SK-N-SH (cell line): ENCODE measurements at regions not wholly inside any gene's neighbourhood (a gene's known extent, or its start where the extent isn't known, plus 50 kb on each side); places are given as distances from the start of the nearest gene placed in this dataset.

Experiments used
- CTCF ChIA-PET: fragments of 300-600, 350-600 bp; formaldehyde crosslinking; extraction: SDS; loops from one replicate; lab custom pipeline; 2021; lab: Yijun Ruan, JAX
- POLR2A ChIA-PET: fragments of 350-600 bp; sonication (Branson Sonifier 250); formaldehyde crosslinking; extraction: SDS; loops from one replicate; lab custom pipeline; 2020; ENCODE audit warnings: antibody characterized with exemption, inconsistent platforms; lab: Yijun Ruan, JAX
- DNase-seq: peaks from one replicate; pipeline ENCODE4 v3.0.0; 2012
- H2AFZ ChIP-seq: fragments of 200-600 bp; sonication (generic); 2 replicates; pipeline ENCODE4 v1.8.1; 2016; ENCODE audit warnings: antibody characterized with exemption, mild to moderate bottlenecking, low read depth
- H3F3A ChIP-seq: fragments of 200-600 bp; sonication (generic); replicated peaks from 2 replicates; pipeline ENCODE3; 2016; ENCODE audit warnings: antibody characterized with exemption, mild to moderate bottlenecking; ENCODE audit not compliant: insufficient read depth
- H3K27ac ChIP-seq, 2 experiments: fragments of 200-500 bp in 1 of 2; fragments of 200-600 bp in 1 of 2; sonication (Bioruptor generic) in 1 of 2; sonication (generic), shearing (Covaris generic) in 1 of 2; 2 replicates each; pipeline versions ENCODE4 v1.5.1 to v1.6.1; 2014 to 2016; ENCODE audit warnings: low read depth in 2 of 2, inconsistent platforms in 1 of 2, low read length in 1 of 2, mild to moderate bottlenecking in 1 of 2, mixed read lengths in 1 of 2
- H3K27me3 ChIP-seq: fragments of 200-600 bp; sonication (generic), shearing (Covaris generic); 2 replicates; pipeline ENCODE4 v1.6.1; 2016; ENCODE audit warnings: mixed run types; ENCODE audit not compliant: insufficient read depth
- H3K36me3 ChIP-seq, 2 experiments: fragments of 200-500 bp in 1 of 2; fragments of 200-600 bp in 1 of 2; sonication (Bioruptor generic) in 1 of 2; sonication (generic) in 1 of 2; replicated peaks in 1 of 2; 2 replicates each; pipeline versions ENCODE3 to v1.5.1; 2014 to 2016; ENCODE audit warnings: low read length in 1 of 2, mild to moderate bottlenecking in 1 of 2; ENCODE audit not compliant: insufficient read depth in 2 of 2, control insufficient read depth in 1 of 2
- H3K4me1 ChIP-seq, 2 experiments: fragments of 200-500 bp in 1 of 2; fragments of 200-600 bp in 1 of 2; sonication (Bioruptor generic) in 1 of 2; sonication (generic), shearing (Covaris generic) in 1 of 2; 2 replicates each; pipeline versions ENCODE4 v1.5.1 to v1.6.1; 2014 to 2016; ENCODE audit warnings: low read depth in 1 of 2, low read length in 1 of 2, mixed run types in 1 of 2; ENCODE audit not compliant: insufficient read depth in 2 of 2, control insufficient read depth in 1 of 2
- H3K4me2 ChIP-seq: fragments of 200-600 bp; sonication (generic), shearing (Covaris generic); 2 replicates; pipeline ENCODE4 v1.6.1; 2017; ENCODE audit warnings: mixed run types
- H3K4me3 ChIP-seq, 2 experiments: fragments of 200-500 bp in 1 of 2; fragments of 200-600 bp in 1 of 2; sonication (Bioruptor generic) in 1 of 2; sonication (generic), shearing (Covaris generic) in 1 of 2; 2 replicates each; pipeline versions ENCODE4 v1.5.1 to v1.8.1; 2014 to 2016; ENCODE audit warnings: low read depth in 2 of 2, inconsistent platforms in 1 of 2, low read length in 1 of 2, mild to moderate bottlenecking in 1 of 2, mixed read lengths in 1 of 2, moderate library complexity in 1 of 2
- H3K79me2 ChIP-seq: fragments of 200-600 bp; sonication (generic); 2 replicates; pipeline ENCODE4 v1.8.1; 2017; ENCODE audit warnings: mild to moderate bottlenecking; ENCODE audit not compliant: insufficient read depth
- H3K9ac ChIP-seq: fragments of 200-600 bp; sonication (generic); 2 replicates; pipeline ENCODE4 v1.6.1; 2017; ENCODE audit warnings: mixed run types
- H3K9me2 ChIP-seq: fragments of 200-600 bp; sonication (generic); 2 replicates; pipeline ENCODE4 v1.6.1; 2017; ENCODE audit warnings: mixed run types
- H3K9me3 ChIP-seq: fragments of 200-600 bp; sonication (generic); 2 replicates; pipeline ENCODE4 v1.6.1; 2017; ENCODE audit warnings: mixed run types, mild to moderate bottlenecking, moderate library complexity
- H4K20me1 ChIP-seq: fragments of 200-600 bp; sonication (generic); 2 replicates; pipeline ENCODE4 v1.6.1; 2017; ENCODE audit warnings: mild to moderate bottlenecking, mixed run types; ENCODE audit not compliant: insufficient read depth
- CHD2 ChIP-seq: fragments of 150-350 bp; IDR thresholded peaks from 2 replicates; pipeline ENCODE4 v1.6.1; 2018; ENCODE audit warnings: low read length; ENCODE audit not compliant: partially characterized antibody
- FOXM1 ChIP-seq: IDR thresholded peaks from 2 replicates; pipeline ENCODE4 v1.4.0; 2012; ENCODE audit warnings: low read depth, mild to moderate bottlenecking
- GATA2 ChIP-seq: sonication (generic); formaldehyde crosslinking; IDR thresholded peaks from 2 replicates; pipeline ENCODE4 v1.5.0; 2020; ENCODE audit warnings: mild to moderate bottlenecking, missing genetic modification reagents
- MAX ChIP-seq: IDR thresholded peaks from 2 replicates; pipeline ENCODE4 v1.4.0; 2012; ENCODE audit warnings: low read depth
- MEF2A ChIP-seq: IDR thresholded peaks from 2 replicates; pipeline ENCODE4 v1.4.0; 2012; ENCODE audit warnings: low read depth, borderline replicate concordance
- MXI1 ChIP-seq: IDR thresholded peaks from 2 replicates; pipeline ENCODE4 v1.6.1; 2012; ENCODE audit warnings: mild to moderate bottlenecking, low read depth, low read length, improper control_type of control experiment
- NFIC ChIP-seq: IDR thresholded peaks from 2 replicates; pipeline ENCODE4 v1.4.0; 2012; ENCODE audit warnings: borderline replicate concordance
- POLR2AphosphoS5 ChIP-seq: IDR thresholded peaks from 2 replicates; pipeline ENCODE4 v1.6.1; 2012; ENCODE audit warnings: low read depth, low read length
- RCOR1 ChIP-seq: fragments of 150-350 bp; IDR thresholded peaks from 2 replicates; pipeline ENCODE4 v1.6.1; 2017; ENCODE audit warnings: antibody characterized with exemption, low read length
- SMC3 ChIP-seq: IDR thresholded peaks from 2 replicates; pipeline ENCODE4 v1.6.1; 2012; ENCODE audit warnings: low read depth, low read length, improper control_type of control experiment
- TAF1 ChIP-seq: IDR thresholded peaks from 2 replicates; pipeline ENCODE4 v1.6.1; 2012; ENCODE audit warnings: low read depth, mild to moderate bottlenecking, low read length, moderate library complexity, borderline replicate concordance
- TCF12 ChIP-seq: IDR thresholded peaks from 2 replicates; pipeline ENCODE4 v1.4.0; 2012
- WGBS: methylation state at CpG from one replicate; pipeline ENCODE4 v1.1.6; 2017; ENCODE audit warnings: low lambda C conversion rate; 5-methylcytosine and 5-hydroxymethylcytosine counted together
- TF ChIP-seq, protein P1 (sequence below): fragments of 150-350 bp; IDR thresholded peaks from 2 replicates; pipeline ENCODE4 v1.6.1; 2017; ENCODE audit warnings: antibody characterized with exemption, low read length, low read depth, borderline replicate concordance
- TF ChIP-seq, protein P2 (sequence below): IDR thresholded peaks from 2 replicates; pipeline ENCODE4 v1.6.1; 2012; ENCODE audit warnings: mild to moderate bottlenecking, low read depth, low read length, moderate library complexity

- H3K27me3 ChIP-seq: no peaks in the 10 kb centered on the region
Observed at GRCh38 chr10:130363899-130364445, 227.8 kb downstream of the GLRX3 start.

GRCh38 chr10:130364631-130365411, 228.6 kb downstream of the GLRX3 start:
- Histone ChIP-seq H3F3A (no peaks in the 10 kb centered on the region), H3K27me3 (no peaks in the 10 kb centered on the region), H4K20me1 (no peaks in the 10 kb centered on the region), H3K27ac (no peak overlapping the region), H3K9me3 (no peaks in the 10 kb centered on the region), H3K4me2 (no peak overlapping the region), H3K36me3 (no peaks in the 10 kb centered on the region), H3K9ac (no peak overlapping the region), H3K79me2 (no peaks in the 10 kb centered on the region), H3K4me3 (no peak overlapping the region), H3K4me1 (peaks cover 0 to 34% of the 10 kb centered on the region in 2 experiments; a peak in 2 of 4 replicates), H2AFZ (no peak overlapping the region), H3K9me2 (no peaks in the 10 kb centered on the region)
- no peak for DNase-seq
- ChIA-PET POLR2A (no interaction called here), CTCF (interaction anchor here (0.6 kb wide), 1 partner anchor 175 kb away, joined by 3 read pairs; no protein-coding TSS in a partner anchor)
- 49% methylated on average over 17 of the region's 17 CpGs for WGBS
- TF ChIP-seq GATA2 (CRISPR knock-in tag): no peak
- no peak for TF ChIP-seq POLR2AphosphoS5
- TF ChIP-seq, protein P1, sequence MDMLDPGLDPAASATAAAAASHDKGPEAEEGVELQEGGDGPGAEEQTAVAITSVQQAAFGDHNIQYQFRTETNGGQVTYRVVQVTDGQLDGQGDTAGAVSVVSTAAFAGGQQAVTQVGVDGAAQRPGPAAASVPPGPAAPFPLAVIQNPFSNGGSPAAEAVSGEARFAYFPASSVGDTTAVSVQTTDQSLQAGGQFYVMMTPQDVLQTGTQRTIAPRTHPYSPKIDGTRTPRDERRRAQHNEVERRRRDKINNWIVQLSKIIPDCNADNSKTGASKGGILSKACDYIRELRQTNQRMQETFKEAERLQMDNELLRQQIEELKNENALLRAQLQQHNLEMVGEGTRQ: no peak
- TF ChIP-seq FOXM1: no peak
- TF ChIP-seq TAF1: no peak
- no peak for TF ChIP-seq MEF2A
- TF ChIP-seq MXI1: no peak

More at GRCh38 chr10:130363899-130364445, 227.8 kb downstream of the GLRX3 start:
- Histone ChIP-seq H3K36me3 (no peaks in the 10 kb centered on the region), H4K20me1 (no peaks in the 10 kb centered on the region), H3K4me1 (peaks cover 0 to 42% of the 10 kb centered on the region in 2 experiments; a peak in 2 of 4 replicates), H3K27ac (no peak overlapping the region), H3F3A (no peaks in the 10 kb centered on the region), H3K9ac (no peak overlapping the region), H3K4me2 (no peak overlapping the region), H3K79me2 (no peaks in the 10 kb centered on the region), H2AFZ (no peak overlapping the region), H3K9me3 (no peaks in the 10 kb centered on the region), H3K9me2 (no peaks in the 10 kb centered on the region), H3K4me3 (no peak overlapping the region)
- TF ChIP-seq SMC3 (no peak), MEF2A (no peak), RCOR1 (no peak), FOXM1 (no peak), CHD2 (no peak), MAX (no peak), NFIC (no peak), TCF12 (no peak)
- TF ChIP-seq, protein P2, sequence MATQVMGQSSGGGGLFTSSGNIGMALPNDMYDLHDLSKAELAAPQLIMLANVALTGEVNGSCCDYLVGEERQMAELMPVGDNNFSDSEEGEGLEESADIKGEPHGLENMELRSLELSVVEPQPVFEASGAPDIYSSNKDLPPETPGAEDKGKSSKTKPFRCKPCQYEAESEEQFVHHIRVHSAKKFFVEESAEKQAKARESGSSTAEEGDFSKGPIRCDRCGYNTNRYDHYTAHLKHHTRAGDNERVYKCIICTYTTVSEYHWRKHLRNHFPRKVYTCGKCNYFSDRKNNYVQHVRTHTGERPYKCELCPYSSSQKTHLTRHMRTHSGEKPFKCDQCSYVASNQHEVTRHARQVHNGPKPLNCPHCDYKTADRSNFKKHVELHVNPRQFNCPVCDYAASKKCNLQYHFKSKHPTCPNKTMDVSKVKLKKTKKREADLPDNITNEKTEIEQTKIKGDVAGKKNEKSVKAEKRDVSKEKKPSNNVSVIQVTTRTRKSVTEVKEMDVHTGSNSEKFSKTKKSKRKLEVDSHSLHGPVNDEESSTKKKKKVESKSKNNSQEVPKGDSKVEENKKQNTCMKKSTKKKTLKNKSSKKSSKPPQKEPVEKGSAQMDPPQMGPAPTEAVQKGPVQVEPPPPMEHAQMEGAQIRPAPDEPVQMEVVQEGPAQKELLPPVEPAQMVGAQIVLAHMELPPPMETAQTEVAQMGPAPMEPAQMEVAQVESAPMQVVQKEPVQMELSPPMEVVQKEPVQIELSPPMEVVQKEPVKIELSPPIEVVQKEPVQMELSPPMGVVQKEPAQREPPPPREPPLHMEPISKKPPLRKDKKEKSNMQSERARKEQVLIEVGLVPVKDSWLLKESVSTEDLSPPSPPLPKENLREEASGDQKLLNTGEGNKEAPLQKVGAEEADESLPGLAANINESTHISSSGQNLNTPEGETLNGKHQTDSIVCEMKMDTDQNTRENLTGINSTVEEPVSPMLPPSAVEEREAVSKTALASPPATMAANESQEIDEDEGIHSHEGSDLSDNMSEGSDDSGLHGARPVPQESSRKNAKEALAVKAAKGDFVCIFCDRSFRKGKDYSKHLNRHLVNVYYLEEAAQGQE: no peak
- ChIA-PET CTCF (interaction anchor here (0.6 to 1.0 kb wide), 3 partner anchors 23 to 174 kb away, joined by 3 read pairs; no protein-coding TSS in a partner anchor), POLR2A (no interaction called here)
- 61% methylated on average over 6 of the region's 8 CpGs for WGBS
- no peak for DNase-seq
